ENCODE measurements at regions not wholly inside any gene's neighbourhood (a gene's known extent, or its start where the extent isn't known, plus 50 kb on each side); places are given as distances from the start of the nearest gene placed in this dataset.

- no peak for TF ChIP-seq Cebpa-rat (IDR thresholded peaks at IDR 0.05)
- H3K27ac ChIP-seq: no peak overlapping the region
- no peaks in the 10 kb centered on the region for H3K36me3 ChIP-seq
- no peak overlapping the region for H3K4me2 ChIP-seq
- H3K9me3 ChIP-seq: no peaks in the 10 kb centered on the region; the same call in none of the 2 replicates
- no peak overlapping the region for H3K9ac ChIP-seq
- H3K4me1 ChIP-seq: no peaks in the 10 kb centered on the region
- H4K20me1 ChIP-seq: no peaks in the 10 kb centered on the region
- H3K4me3 ChIP-seq: no peak overlapping the region
- H3K27me3 ChIP-seq: no peaks in the 10 kb centered on the region
These were observed 473.9 kb downstream of the BCL11A start for GRCh38 chr2:60079562-60079961.

- no peak overlapping the region for H3K27ac ChIP-seq
- no peaks in the 10 kb centered on the region for H3K27me3 ChIP-seq
- no peaks in the 10 kb centered on the region for H4K20me1 ChIP-seq
- no peak overlapping the region for H3K4me3 ChIP-seq
- no peak overlapping the region for H3K4me2 ChIP-seq
- H3K9ac ChIP-seq: no peak overlapping the region
- no peak for TF ChIP-seq Cebpa-rat (IDR thresholded peaks at IDR 0.05)
- no peaks in the 10 kb centered on the region; the same call in 1 of the 2 replicates for H3K9me3 ChIP-seq
- H3K4me1 ChIP-seq: peaks cover 7% of the 10 kb centered on the region; the same call in 1 of the 2 replicates
- H3K36me3 ChIP-seq: no peaks in the 10 kb centered on the region
These were observed 478.4 kb downstream of the BCL11A start for GRCh38 chr2:60075048-60075447.

- Histone ChIP-seq H3K4me1 (peaks cover 7% of the 10 kb centered on the region; the same call in 1 of the 2 replicates), H3K9ac (no peak overlapping the region), H3K27me3 (no peaks in the 10 kb centered on the region), H3K9me3 (no peaks in the 10 kb centered on the region; the same call in 1 of the 2 replicates), H3K36me3 (no peaks in the 10 kb centered on the region), H3K27ac (no peak overlapping the region), H3K4me3 (no peak overlapping the region), H3K4me2 (no peak overlapping the region), H4K20me1 (no peaks in the 10 kb centered on the region)
- no peak for TF ChIP-seq Cebpa-rat (IDR thresholded peaks at IDR 0.05)
These were observed 480.3 kb downstream of the BCL11A start for GRCh38 chr2:60073201-60073600.

GRCh38 chr2:60072609-60073008, 480.8 kb downstream of the BCL11A start:
- no peak for TF ChIP-seq Cebpa-rat (IDR thresholded peaks at IDR 0.05)

GRCh38 chr2:60071490-60071831, 482.0 kb downstream of the BCL11A start:
- no peaks in the 10 kb centered on the region for H3K36me3 ChIP-seq
- no peak overlapping the region for H3K9ac ChIP-seq
- no peaks in the 10 kb centered on the region for H3K9me3 ChIP-seq
- no peaks in the 10 kb centered on the region for H4K20me1 ChIP-seq
- no peak for TF ChIP-seq Cebpa-rat (IDR thresholded peaks at IDR 0.05)
- no peaks in the 10 kb centered on the region for H3K27me3 ChIP-seq
- H3K4me2 ChIP-seq: no peak overlapping the region
- peaks cover 7% of the 10 kb centered on the region; the same call in 1 of the 2 replicates for H3K4me1 ChIP-seq
- H3K27ac ChIP-seq: no peak overlapping the region
- no peak overlapping the region for H3K4me3 ChIP-seq

More at GRCh38 chr2:60072609-60073008, 480.8 kb downstream of the BCL11A start:
- no peak overlapping the region for H3K4me3 ChIP-seq
- no peaks in the 10 kb centered on the region for H4K20me1 ChIP-seq
- H3K9me3 ChIP-seq: no peaks in the 10 kb centered on the region
- no peaks in the 10 kb centered on the region for H3K27me3 ChIP-seq
- peaks cover 7% of the 10 kb centered on the region; the same call in 1 of the 2 replicates for H3K4me1 ChIP-seq
- H3K9ac ChIP-seq: no peak overlapping the region
- no peak overlapping the region for H3K4me2 ChIP-seq
- H3K36me3 ChIP-seq: no peaks in the 10 kb centered on the region
- no peak overlapping the region for H3K27ac ChIP-seq

- H3K4me3 ChIP-seq: no peak overlapping the region
- no peaks in the 10 kb centered on the region for H4K20me1 ChIP-seq
- no peak overlapping the region for H3K9ac ChIP-seq
- no peaks in the 10 kb centered on the region for H3K27me3 ChIP-seq
- no peak overlapping the region for H3K4me2 ChIP-seq
- no peaks in the 10 kb centered on the region for H3K36me3 ChIP-seq
- no peak for TF ChIP-seq Cebpa-rat (IDR thresholded peaks at IDR 0.05)
- peaks cover 7% of the 10 kb centered on the region; the same call in 1 of the 2 replicates for H3K4me1 ChIP-seq
- no peaks in the 10 kb centered on the region for H3K9me3 ChIP-seq
- no peak overlapping the region for H3K27ac ChIP-seq
These were observed 482.5 kb downstream of the BCL11A start for GRCh38 chr2:60070736-60071489.

- Histone ChIP-seq H3K9me3 (no peaks in the 10 kb centered on the region), H4K20me1 (no peaks in the 10 kb centered on the region), H3K4me3 (no peak overlapping the region), H3K4me2 (no peak overlapping the region), H3K4me1 (peaks cover 7% of the 10 kb centered on the region; the same call in 1 of the 2 replicates), H3K9ac (no peak overlapping the region), H3K27ac (no peak overlapping the region), H3K36me3 (no peaks in the 10 kb centered on the region), H3K27me3 (no peaks in the 10 kb centered on the region)
- no peak for TF ChIP-seq Cebpa-rat (IDR thresholded peaks at IDR 0.05)
These were observed 483.3 kb downstream of the BCL11A start for GRCh38 chr2:60070196-60070595.

- Histone ChIP-seq H3K4me3 (no peak overlapping the region), H3K9ac (no peak overlapping the region), H3K36me3 (no peaks in the 10 kb centered on the region), H3K9me3 (no peaks in the 10 kb centered on the region), H3K27ac (no peak overlapping the region), H4K20me1 (no peaks in the 10 kb centered on the region), H3K4me2 (no peak overlapping the region), H3K4me1 (peaks cover 7% of the 10 kb centered on the region; the same call in 1 of the 2 replicates), H3K27me3 (no peaks in the 10 kb centered on the region)
- TF ChIP-seq Cebpa-rat (IDR thresholded peaks at IDR 0.05): no peak
These were observed 484.7 kb downstream of the BCL11A start for GRCh38 chr2:60068755-60069154.

GRCh38 chr2:60067006-60067405, 486.4 kb downstream of the BCL11A start:
- H3K4me3 ChIP-seq: no peak overlapping the region
- no peaks in the 10 kb centered on the region for H3K36me3 ChIP-seq
- H3K27me3 ChIP-seq: no peaks in the 10 kb centered on the region
- H3K4me2 ChIP-seq: no peak overlapping the region
- no peak overlapping the region for H3K27ac ChIP-seq
- H4K20me1 ChIP-seq: no peaks in the 10 kb centered on the region
- no peak overlapping the region for H3K9ac ChIP-seq
- no peaks in the 10 kb centered on the region for H3K9me3 ChIP-seq
- TF ChIP-seq Cebpa-rat (IDR thresholded peaks at IDR 0.05): no peak
- no peaks in the 10 kb centered on the region for H3K4me1 ChIP-seq

GRCh38 chr2:60066096-60066839, 487.2 kb downstream of the BCL11A start:
- H3K4me3 ChIP-seq: no peak overlapping the region
- TF ChIP-seq Cebpa-rat (IDR thresholded peaks at IDR 0.05): no peak
- no peaks in the 10 kb centered on the region for H4K20me1 ChIP-seq
- no peak overlapping the region for H3K4me2 ChIP-seq
- H3K9ac ChIP-seq: no peak overlapping the region
- H3K36me3 ChIP-seq: no peaks in the 10 kb centered on the region
- H3K4me1 ChIP-seq: no peaks in the 10 kb centered on the region
- H3K27me3 ChIP-seq: no peaks in the 10 kb centered on the region
- H3K9me3 ChIP-seq: no peaks in the 10 kb centered on the region
- no peak overlapping the region for H3K27ac ChIP-seq
